ENCODE measurements at regions not wholly inside any gene's neighbourhood (a gene's known extent, or its start where the extent isn't known, plus 50 kb on each side); places are given as distances from the start of the nearest gene placed in this dataset.

DNA sequence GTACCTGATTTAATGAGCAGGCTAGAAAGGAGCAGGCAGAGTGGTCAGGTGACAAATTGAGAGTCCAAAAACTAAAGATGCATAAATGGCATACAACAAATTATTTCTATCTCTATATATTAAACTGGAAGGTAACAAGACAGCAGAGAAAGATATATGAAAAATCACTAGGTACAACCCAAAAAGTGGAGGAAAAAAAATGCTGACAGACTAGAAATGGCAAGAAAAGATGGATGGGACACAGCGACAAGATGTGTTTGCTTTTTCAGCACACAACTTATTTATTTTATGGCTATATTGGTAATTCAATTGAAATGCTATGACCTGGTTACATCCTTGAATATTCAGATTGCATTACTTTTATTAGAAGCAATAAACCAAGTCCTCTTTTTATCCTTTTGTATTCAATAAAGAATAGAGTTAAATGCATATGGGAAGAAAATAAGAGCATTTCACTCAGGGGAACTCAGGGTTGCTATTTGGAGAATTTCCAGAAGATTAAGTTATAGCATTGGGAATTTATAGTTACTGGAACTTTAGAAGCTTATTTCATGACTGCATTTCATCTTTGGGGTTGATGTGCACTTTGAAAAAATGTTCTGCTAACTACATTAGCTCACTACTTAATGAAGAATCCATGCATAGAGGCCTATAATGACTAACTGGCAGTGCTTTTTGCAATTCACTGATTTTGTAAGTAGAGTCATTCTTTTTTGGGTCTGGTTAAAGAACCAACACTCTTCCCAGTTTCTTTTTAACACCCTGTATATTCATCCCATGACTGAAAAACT, 566.6 kb upstream of the TUSC1 start:
- H3K4me3 Mint-ChIP-seq (ENCODE audit: unreplicated experiment) = no peak overlapping the region
- TF ChIP-seq, protein P1, sequence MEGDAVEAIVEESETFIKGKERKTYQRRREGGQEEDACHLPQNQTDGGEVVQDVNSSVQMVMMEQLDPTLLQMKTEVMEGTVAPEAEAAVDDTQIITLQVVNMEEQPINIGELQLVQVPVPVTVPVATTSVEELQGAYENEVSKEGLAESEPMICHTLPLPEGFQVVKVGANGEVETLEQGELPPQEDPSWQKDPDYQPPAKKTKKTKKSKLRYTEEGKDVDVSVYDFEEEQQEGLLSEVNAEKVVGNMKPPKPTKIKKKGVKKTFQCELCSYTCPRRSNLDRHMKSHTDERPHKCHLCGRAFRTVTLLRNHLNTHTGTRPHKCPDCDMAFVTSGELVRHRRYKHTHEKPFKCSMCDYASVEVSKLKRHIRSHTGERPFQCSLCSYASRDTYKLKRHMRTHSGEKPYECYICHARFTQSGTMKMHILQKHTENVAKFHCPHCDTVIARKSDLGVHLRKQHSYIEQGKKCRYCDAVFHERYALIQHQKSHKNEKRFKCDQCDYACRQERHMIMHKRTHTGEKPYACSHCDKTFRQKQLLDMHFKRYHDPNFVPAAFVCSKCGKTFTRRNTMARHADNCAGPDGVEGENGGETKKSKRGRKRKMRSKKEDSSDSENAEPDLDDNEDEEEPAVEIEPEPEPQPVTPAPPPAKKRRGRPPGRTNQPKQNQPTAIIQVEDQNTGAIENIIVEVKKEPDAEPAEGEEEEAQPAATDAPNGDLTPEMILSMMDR (IDR thresholded peaks at IDR 0.05; ENCODE audit: partially characterized antibody, unreplicated experiment) = no peak
- DNase-seq = no peak
- no peak overlapping the region for H3K27ac Mint-ChIP-seq (ENCODE audit: unreplicated experiment)
- peaks cover 2% of the 10 kb centered on the region for H3K27me3 Mint-ChIP-seq (ENCODE audit: unreplicated experiment)
- H3K4me1 Mint-ChIP-seq (ENCODE audit: low read depth, unreplicated experiment) = no peaks in the 10 kb centered on the region
- peaks cover 7% of the 10 kb centered on the region for H3K36me3 Mint-ChIP-seq (ENCODE audit: unreplicated experiment)
- peaks cover 2% of the 10 kb centered on the region for H3K9me3 Mint-ChIP-seq (ENCODE audit: unreplicated experiment)

DNA sequence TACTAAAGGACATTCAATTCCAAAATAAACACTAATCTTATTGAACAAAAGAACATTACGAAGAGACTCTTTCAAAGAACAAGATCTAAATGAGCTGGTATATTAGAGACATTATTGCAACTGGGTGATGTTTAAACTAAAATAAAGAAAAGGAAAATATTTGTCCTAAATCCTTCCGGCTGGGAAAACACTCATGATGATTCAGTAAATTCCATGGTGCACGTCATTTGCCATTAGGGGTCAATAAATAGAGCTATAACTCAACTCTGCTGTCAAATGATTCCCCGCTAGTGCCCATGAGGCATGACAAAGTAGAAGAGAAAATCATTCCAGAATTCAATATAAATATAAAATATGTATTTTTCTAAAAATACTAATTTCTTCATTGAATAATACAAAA, 565.5 kb upstream of the TUSC1 start:
- TF ChIP-seq, protein P1 (IDR thresholded peaks at IDR 0.05; ENCODE audit: partially characterized antibody, unreplicated experiment) = no peak
- H3K27me3 Mint-ChIP-seq (ENCODE audit: unreplicated experiment) = peaks cover 2% of the 10 kb centered on the region
- no peaks in the 10 kb centered on the region for H3K36me3 Mint-ChIP-seq (ENCODE audit: unreplicated experiment)
- H3K9me3 Mint-ChIP-seq (ENCODE audit: unreplicated experiment) = no peaks in the 10 kb centered on the region
- no peak overlapping the region for H3K4me3 Mint-ChIP-seq (ENCODE audit: unreplicated experiment)
- H3K4me1 Mint-ChIP-seq (ENCODE audit: low read depth, unreplicated experiment) = no peaks in the 10 kb centered on the region
- H3K27ac Mint-ChIP-seq (ENCODE audit: unreplicated experiment) = no peak overlapping the region
- no peak for DNase-seq

DNA sequence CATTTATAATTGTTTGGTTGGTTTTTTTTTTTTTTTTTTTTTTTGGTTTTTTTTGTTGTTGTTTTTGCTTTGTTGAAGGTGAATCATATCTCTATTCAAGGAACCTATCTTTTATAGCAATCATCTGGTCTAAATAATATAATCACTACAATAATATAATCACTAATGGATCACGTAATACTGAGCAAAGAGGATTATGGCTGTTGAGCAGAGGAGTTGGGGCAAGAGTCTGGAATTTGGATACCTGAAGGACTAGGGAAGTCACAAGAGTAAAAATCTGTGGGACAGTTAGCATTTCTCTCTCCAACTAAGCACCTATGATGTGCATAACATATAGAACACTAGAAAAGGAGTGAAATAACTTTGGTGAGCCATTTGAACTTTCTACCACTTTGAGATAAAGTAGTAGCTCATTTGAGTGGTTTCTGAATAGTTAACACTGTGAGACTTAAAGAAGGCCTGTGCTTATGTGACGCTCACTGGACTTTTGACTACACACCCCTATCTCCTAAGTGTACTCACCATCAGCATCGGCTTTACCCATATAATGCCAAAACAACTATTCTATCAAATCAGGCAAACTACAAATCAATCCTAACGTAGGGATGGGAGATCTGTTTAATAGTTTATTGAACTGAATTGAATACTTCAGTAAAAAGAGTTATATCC, 564.9 kb upstream of the TUSC1 start:
- no peaks in the 10 kb centered on the region for H3K36me3 Mint-ChIP-seq (ENCODE audit: unreplicated experiment)
- H3K4me1 Mint-ChIP-seq (ENCODE audit: low read depth, unreplicated experiment) = no peaks in the 10 kb centered on the region
- TF ChIP-seq, protein P1 (IDR thresholded peaks at IDR 0.05; ENCODE audit: partially characterized antibody, unreplicated experiment) = no peak
- no peaks in the 10 kb centered on the region for H3K9me3 Mint-ChIP-seq (ENCODE audit: unreplicated experiment)
- H3K27me3 Mint-ChIP-seq (ENCODE audit: unreplicated experiment) = peaks cover 2% of the 10 kb centered on the region
- no peak for DNase-seq
- no peak overlapping the region for H3K27ac Mint-ChIP-seq (ENCODE audit: unreplicated experiment)
- no peak overlapping the region for H3K4me3 Mint-ChIP-seq (ENCODE audit: unreplicated experiment)

DNA sequence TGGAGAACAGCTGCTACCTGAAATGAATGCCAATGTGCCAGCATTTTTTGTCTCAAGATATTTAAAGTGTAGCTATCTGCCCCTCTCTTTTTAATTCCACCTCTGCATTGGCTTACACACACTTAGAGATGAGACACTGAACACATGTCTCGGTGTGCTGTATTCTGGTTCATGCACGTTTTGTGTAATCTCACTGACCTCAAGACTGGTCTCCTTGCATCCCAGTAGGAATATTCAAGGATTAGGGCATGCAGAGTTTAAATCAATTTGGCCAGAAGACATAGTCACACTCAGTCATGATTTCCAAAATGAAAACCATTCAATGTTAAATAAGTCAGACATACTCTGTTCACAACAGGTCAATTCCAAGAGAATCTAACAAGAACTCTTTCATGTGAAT, 561.8 kb upstream of the TUSC1 start:
- no peaks in the 10 kb centered on the region for H3K36me3 Mint-ChIP-seq (ENCODE audit: unreplicated experiment)
- no peaks in the 10 kb centered on the region for H3K9me3 Mint-ChIP-seq (ENCODE audit: unreplicated experiment)
- peaks cover 2% of the 10 kb centered on the region for H3K27me3 Mint-ChIP-seq (ENCODE audit: unreplicated experiment)
- no peak overlapping the region for H3K27ac Mint-ChIP-seq (ENCODE audit: unreplicated experiment)
- TF ChIP-seq, protein P1 (IDR thresholded peaks at IDR 0.05; ENCODE audit: partially characterized antibody, unreplicated experiment) = no peak
- no peak overlapping the region for H3K4me3 Mint-ChIP-seq (ENCODE audit: unreplicated experiment)
- no peak for DNase-seq
- H3K4me1 Mint-ChIP-seq (ENCODE audit: low read depth, unreplicated experiment) = no peaks in the 10 kb centered on the region

DNA sequence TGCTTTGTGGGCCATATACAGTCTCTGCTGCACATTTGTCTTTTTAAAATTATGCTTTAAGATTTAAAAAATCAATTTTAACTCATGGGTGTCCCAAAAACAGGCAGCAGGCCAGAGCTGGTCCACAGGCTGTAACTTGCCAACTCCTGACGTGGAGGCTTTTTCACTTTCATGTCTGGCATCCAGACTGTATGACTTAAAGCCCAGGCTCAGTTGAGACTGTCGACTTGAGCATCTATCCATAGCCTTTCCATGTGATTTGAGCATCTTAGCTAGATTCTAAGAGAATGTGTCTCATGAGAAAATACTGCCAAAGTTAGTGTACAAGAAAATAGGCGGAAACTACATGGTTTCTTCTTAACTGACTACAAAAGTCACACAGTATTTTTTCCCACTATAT, 559.0 kb upstream of the TUSC1 start:
- TF ChIP-seq, protein P1 (IDR thresholded peaks at IDR 0.05; ENCODE audit: partially characterized antibody, unreplicated experiment) = no peak
- H3K36me3 Mint-ChIP-seq (ENCODE audit: unreplicated experiment) = no peaks in the 10 kb centered on the region
- no peaks in the 10 kb centered on the region for H3K9me3 Mint-ChIP-seq (ENCODE audit: unreplicated experiment)
- H3K27ac Mint-ChIP-seq (ENCODE audit: unreplicated experiment) = no peak overlapping the region
- no peak overlapping the region for H3K4me3 Mint-ChIP-seq (ENCODE audit: unreplicated experiment)
- no peak for DNase-seq
- no peaks in the 10 kb centered on the region for H3K27me3 Mint-ChIP-seq (ENCODE audit: unreplicated experiment)
- no peaks in the 10 kb centered on the region for H3K4me1 Mint-ChIP-seq (ENCODE audit: low read depth, unreplicated experiment)

All from glutamatergic neuron (in vitro differentiated cells).